ENCODE measurements at regions not wholly inside any gene's neighbourhood (a gene's known extent, or its start where the extent isn't known, plus 50 kb on each side); places are given as distances from the start of the nearest gene placed in this dataset.
A peak's percentile ranks its signal among the peaks of the same experiment; 100 is the strongest.

- Histone ChIP-seq H3K4me2 (no peak overlapping the region), H3K9me3 (ENCODE audit: low read depth) (no peaks in the 10 kb centered on the region), H3K27me3 (no peaks in the 10 kb centered on the region), H4K20me1 (ENCODE audit: low read depth) (no peaks in the 10 kb centered on the region), H3K4me3 (no peak overlapping the region), H3K9ac (no peak overlapping the region), H3F3A (ENCODE audit: low read depth) (no peaks in the 10 kb centered on the region), H3K79me2 (ENCODE audit: low read depth) (no peaks in the 10 kb centered on the region), H3K36me3 (no peaks in the 10 kb centered on the region), H3K27ac (no peak overlapping the region), H3K4me1 (no peaks in the 10 kb centered on the region), H2AFZ (replicated peaks) (no peak overlapping the region)
- H3K4me3 Mint-ChIP-seq = no peak overlapping the region
- H3K27ac Mint-ChIP-seq = no peak overlapping the region
- H3K9me3 Mint-ChIP-seq = peaks cover 4% of the 10 kb centered on the region
- peaks cover 31% of the 10 kb centered on the region for H3K4me1 Mint-ChIP-seq
- peaks cover 9% of the 10 kb centered on the region for H3K27me3 Mint-ChIP-seq (ENCODE audit: insufficient read depth, low read depth)
- no peak for DNase-seq (ENCODE audit: low spot score)
- TF ChIP-seq CTCF (IDR thresholded peaks at IDR 0.05) (no peak), EZH2 (IDR thresholded peaks at IDR 0.05) (no peak), EZH2phosphoT487 (IDR thresholded peaks at IDR 0.05) (no peak)
- no peaks in the 10 kb centered on the region for H3K36me3 Mint-ChIP-seq
Measured at GRCh38 chr2:239611222-239611795, 210.5 kb upstream of the HDAC4 start.

GRCh38 chr2:239610457-239611221 lies 209.8 kb upstream of the HDAC4 start:
- Mint-ChIP-seq H3K27ac (no peak overlapping the region), H3K36me3 (no peaks in the 10 kb centered on the region), H3K4me1 (peaks cover 31% of the 10 kb centered on the region), H3K27me3 (ENCODE audit: insufficient read depth, low read depth) (peaks cover 9% of the 10 kb centered on the region), H3K9me3 (peaks cover 4% of the 10 kb centered on the region), H3K4me3 (no peak overlapping the region)
- no peak overlapping the region for H3K27ac ChIP-seq
- no peaks in the 10 kb centered on the region for H3K36me3 ChIP-seq
- H2AFZ ChIP-seq (replicated peaks) = no peak overlapping the region
- no peak for DNase-seq (ENCODE audit: low spot score)
- H3F3A ChIP-seq (ENCODE audit: low read depth) = no peaks in the 10 kb centered on the region
- no peaks in the 10 kb centered on the region for H3K79me2 ChIP-seq (ENCODE audit: low read depth)
- no peaks in the 10 kb centered on the region for H3K4me1 ChIP-seq
- no peak overlapping the region for H3K9ac ChIP-seq
- no peaks in the 10 kb centered on the region for H3K9me3 ChIP-seq (ENCODE audit: low read depth)
- no peaks in the 10 kb centered on the region for H4K20me1 ChIP-seq (ENCODE audit: low read depth)
- no peak for TF ChIP-seq EZH2phosphoT487 (IDR thresholded peaks at IDR 0.05)
- no peak for TF ChIP-seq CTCF (IDR thresholded peaks at IDR 0.05)
- TF ChIP-seq EZH2 (IDR thresholded peaks at IDR 0.05) = no peak
- no peak overlapping the region for H3K4me2 ChIP-seq
- H3K27me3 ChIP-seq = no peaks in the 10 kb centered on the region
- H3K4me3 ChIP-seq = no peak overlapping the region

GRCh38 chr2:239609607-239610310 lies 208.9 kb upstream of the HDAC4 start:
- H3K27ac Mint-ChIP-seq = peak overlapping the region; percentile 47
- H2AFZ ChIP-seq (replicated peaks) = no peak overlapping the region
- peaks cover 9% of the 10 kb centered on the region for H3K27me3 Mint-ChIP-seq (ENCODE audit: insufficient read depth, low read depth)
- H3K36me3 Mint-ChIP-seq = no peaks in the 10 kb centered on the region
- H3K4me3 ChIP-seq = no peak overlapping the region
- no peak for DNase-seq (ENCODE audit: low spot score)
- H3K27me3 ChIP-seq = no peaks in the 10 kb centered on the region
- no peaks in the 10 kb centered on the region for H3K36me3 ChIP-seq
- H3K9me3 Mint-ChIP-seq = peaks cover 4% of the 10 kb centered on the region
- no peak overlapping the region for H3K27ac ChIP-seq
- H3K4me1 Mint-ChIP-seq = peaks cover 31% of the 10 kb centered on the region
- no peak for TF ChIP-seq CTCF (IDR thresholded peaks at IDR 0.05)
- no peak for TF ChIP-seq EZH2 (IDR thresholded peaks at IDR 0.05)
- no peak for TF ChIP-seq EZH2phosphoT487 (IDR thresholded peaks at IDR 0.05)
- H4K20me1 ChIP-seq (ENCODE audit: low read depth) = no peaks in the 10 kb centered on the region
- H3K4me3 Mint-ChIP-seq = no peak overlapping the region
- H3K4me2 ChIP-seq = no peak overlapping the region
- H3K79me2 ChIP-seq (ENCODE audit: low read depth) = no peaks in the 10 kb centered on the region
- H3K9ac ChIP-seq = no peak overlapping the region
- no peaks in the 10 kb centered on the region for H3K4me1 ChIP-seq
- H3F3A ChIP-seq (ENCODE audit: low read depth) = no peaks in the 10 kb centered on the region
- no peaks in the 10 kb centered on the region for H3K9me3 ChIP-seq (ENCODE audit: low read depth)

Measured in neural progenitor cell (in vitro differentiated cells).